DND-41 (cell line): ENCODE measurements at regions not wholly inside any gene's neighbourhood (a gene's known extent, or its start where the extent isn't known, plus 50 kb on each side); places are given as distances from the start of the nearest gene placed in this dataset.

Experiments
- ATAC-seq: fragments of 200-7000 bp; cut with Tn5 transposase; 3 replicates; pipeline ENCODE4 v1.9.1; 2021; ENCODE audit warnings: low read depth; ENCODE audit not compliant: insufficient read depth
- DNase-seq: peaks from one replicate; pipeline ENCODE4 v3.0.0-alpha.2; 2020
- H2AFZ ChIP-seq: 2 replicates; pipeline ENCODE4 v1.6.0; 2012; ENCODE audit warnings: low read depth, low read length
- H3K27ac ChIP-seq: 2 replicates; pipeline ENCODE4 v1.5.1; 2012; ENCODE audit warnings: low read length, inconsistent platforms
- H3K27me3 ChIP-seq: fragments of 200-600 bp; sonication (generic); 2 replicates; pipeline ENCODE4 v1.6.0; 2012; ENCODE audit warnings: low read length, mild to moderate bottlenecking, inconsistent platforms; ENCODE audit not compliant: insufficient read depth, poor library complexity
- H3K36me3 ChIP-seq: 2 replicates; pipeline ENCODE4 v1.5.1; 2012; ENCODE audit warnings: low read length, inconsistent platforms; ENCODE audit not compliant: insufficient read depth
- H3K4me1 ChIP-seq: 2 replicates; pipeline ENCODE4 v1.5.1; 2012; ENCODE audit warnings: mild to moderate bottlenecking, low read length; ENCODE audit not compliant: insufficient read depth
- H3K4me2 ChIP-seq: 2 replicates; pipeline ENCODE4 v1.6.0; 2012; ENCODE audit warnings: mild to moderate bottlenecking, moderate library complexity, low read length, inconsistent platforms; ENCODE audit not compliant: insufficient read depth
- H3K4me3 ChIP-seq, 2 experiments: fragments of 200-600 bp in 1 of 2; shearing (Covaris generic) in 1 of 2; 2 replicates each; pipeline ENCODE4 v1.5.1; 2012 to 2016; ENCODE audit warnings: inconsistent platforms in 2 of 2, low read length in 2 of 2, mild to moderate bottlenecking in 2 of 2, low read depth in 1 of 2, moderate library complexity in 1 of 2
- H3K79me2 ChIP-seq: 2 replicates; pipeline ENCODE4 v1.6.0; 2012; ENCODE audit warnings: low read length, inconsistent platforms; ENCODE audit not compliant: insufficient read depth
- H3K9ac ChIP-seq: 2 replicates; pipeline ENCODE4 v1.6.0; 2012; ENCODE audit warnings: low read depth, mild to moderate bottlenecking, inconsistent platforms, low read length, moderate library complexity
- H3K9me3 ChIP-seq: 2 replicates; pipeline ENCODE4 v1.5.1; 2012; ENCODE audit warnings: low read length, moderate library complexity, mild to moderate bottlenecking, inconsistent platforms; ENCODE audit not compliant: insufficient read depth, severe bottlenecking
- H4K20me1 ChIP-seq: 2 replicates; pipeline ENCODE4 v1.6.0; 2012; ENCODE audit warnings: low read length; ENCODE audit not compliant: insufficient read depth
- CTCF ChIP-seq: IDR thresholded peaks from 2 replicates; pipeline ENCODE4 v1.5.1; 2012; ENCODE audit warnings: borderline replicate concordance, low read length, moderate library complexity, mild to moderate bottlenecking; ENCODE audit not compliant: poor library complexity, severe bottlenecking; ENCODE audit errors: extremely low read depth
- EZH2 ChIP-seq: IDR thresholded peaks from 3 replicates; pipeline ENCODE4 v1.6.1; 2012; ENCODE audit warnings: borderline replicate concordance, low read depth, mild to moderate bottlenecking, moderate library complexity, low read length, inconsistent platforms; ENCODE audit not compliant: severe bottlenecking

- DNase-seq (no peak), ATAC-seq (no peak)
- Histone ChIP-seq H3K27ac (no peak overlapping the region), H2AFZ (no peak overlapping the region), H3K27me3 (no peaks in the 10 kb centered on the region), H3K4me3 (no peak overlapping the region), H3K79me2 (no peaks in the 10 kb centered on the region), H3K9me3 (no peaks in the 10 kb centered on the region), H3K9ac (no peak overlapping the region), H4K20me1 (no peaks in the 10 kb centered on the region), H3K4me2 (no peak overlapping the region), H3K36me3 (no peaks in the 10 kb centered on the region), H3K4me1 (no peaks in the 10 kb centered on the region)
- TF ChIP-seq CTCF: no peak
- no peak for TF ChIP-seq EZH2
Observed at GRCh38 chr6:103409475-103409874, 1450.2 kb downstream of the HACE1 start.

GRCh38 chr6:103405321-103405720 is 1454.4 kb downstream of the HACE1 start:
- no peaks in the 10 kb centered on the region for H3K27me3 ChIP-seq
- no peak for DNase-seq
- no peaks in the 10 kb centered on the region for H3K4me1 ChIP-seq
- H3K4me2 ChIP-seq: no peak overlapping the region
- H3K79me2 ChIP-seq: no peaks in the 10 kb centered on the region
- ATAC-seq: no peak
- H3K4me3 ChIP-seq: no peak overlapping the region
- no peaks in the 10 kb centered on the region for H4K20me1 ChIP-seq
- TF ChIP-seq EZH2: no peak
- no peak for TF ChIP-seq CTCF
- no peak overlapping the region for H2AFZ ChIP-seq
- no peak overlapping the region for H3K27ac ChIP-seq
- H3K36me3 ChIP-seq: no peaks in the 10 kb centered on the region
- H3K9ac ChIP-seq: no peak overlapping the region
- H3K9me3 ChIP-seq: no peaks in the 10 kb centered on the region

- no peak overlapping the region for H3K9ac ChIP-seq
- H3K4me1 ChIP-seq: no peaks in the 10 kb centered on the region
- H3K4me2 ChIP-seq: no peak overlapping the region
- H3K4me3 ChIP-seq: no peak overlapping the region
- H3K36me3 ChIP-seq: no peaks in the 10 kb centered on the region
- no peaks in the 10 kb centered on the region for H4K20me1 ChIP-seq
- H3K27ac ChIP-seq: no peak overlapping the region
- no peaks in the 10 kb centered on the region for H3K27me3 ChIP-seq
- no peaks in the 10 kb centered on the region for H3K9me3 ChIP-seq
- no peaks in the 10 kb centered on the region for H3K79me2 ChIP-seq
- H2AFZ ChIP-seq: no peak overlapping the region
- ATAC-seq: no peak
- no peak for TF ChIP-seq CTCF
- TF ChIP-seq EZH2: no peak
- DNase-seq: no peak
Observed at GRCh38 chr6:103404799-103405198, 1454.9 kb downstream of the HACE1 start.

- Histone ChIP-seq H2AFZ (no peak overlapping the region), H3K27ac (no peak overlapping the region), H3K4me1 (no peaks in the 10 kb centered on the region), H4K20me1 (no peaks in the 10 kb centered on the region), H3K9ac (no peak overlapping the region), H3K79me2 (no peaks in the 10 kb centered on the region), H3K4me3 (no peak overlapping the region), H3K36me3 (no peaks in the 10 kb centered on the region), H3K4me2 (no peak overlapping the region), H3K27me3 (no peaks in the 10 kb centered on the region), H3K9me3 (no peaks in the 10 kb centered on the region)
- TF ChIP-seq EZH2 (no peak), CTCF (no peak)
- DNase-seq (no peak), ATAC-seq (no peak)
Observed at GRCh38 chr6:103396768-103397167, 1463.0 kb downstream of the HACE1 start.
